ENCODE measurements at regions not wholly inside any gene's neighbourhood (a gene's known extent, or its start where the extent isn't known, plus 50 kb on each side); places are given as distances from the start of the nearest gene placed in this dataset.
"Not testable (repeated sequence)": the region's sequence is repeated elsewhere in the genome, so short reads cannot be mapped to it uniquely, and the experiment has no call there.

GRCh38 chr5:171540865-171541264 is 121.4 kb downstream of the FGF18 start:
- DNase-seq: no peak
- no peak for ATAC-seq
- intact Hi-C loops (cut with DNase I): no loop called here

DNA sequence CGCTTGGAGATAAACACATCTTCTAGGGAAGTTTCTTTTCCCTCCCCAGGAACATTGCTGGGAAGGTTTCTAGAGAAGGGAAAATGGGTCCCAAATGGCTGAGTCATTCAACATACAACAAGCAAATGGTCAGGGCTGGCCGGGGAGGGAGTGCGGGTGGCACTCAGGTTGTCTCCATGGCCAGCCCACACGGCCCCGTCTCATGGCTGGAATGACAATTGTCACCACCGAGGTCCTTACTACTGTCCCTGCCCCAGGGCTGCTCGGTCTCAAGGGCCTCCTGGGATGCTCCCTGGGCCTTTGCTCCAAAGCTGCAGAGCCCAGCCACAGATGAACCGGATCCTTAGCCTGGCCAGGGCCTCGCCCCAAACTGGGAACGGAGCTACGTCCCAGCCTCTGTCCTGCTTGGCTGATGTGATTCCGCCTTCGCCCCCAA is 121.9 kb downstream of the FGF18 start:
- DNase-seq: no peak
- intact Hi-C loops (cut with DNase I): no loop called here
- ATAC-seq: peak in 1 of 2 donors; percentile 21

DNA sequence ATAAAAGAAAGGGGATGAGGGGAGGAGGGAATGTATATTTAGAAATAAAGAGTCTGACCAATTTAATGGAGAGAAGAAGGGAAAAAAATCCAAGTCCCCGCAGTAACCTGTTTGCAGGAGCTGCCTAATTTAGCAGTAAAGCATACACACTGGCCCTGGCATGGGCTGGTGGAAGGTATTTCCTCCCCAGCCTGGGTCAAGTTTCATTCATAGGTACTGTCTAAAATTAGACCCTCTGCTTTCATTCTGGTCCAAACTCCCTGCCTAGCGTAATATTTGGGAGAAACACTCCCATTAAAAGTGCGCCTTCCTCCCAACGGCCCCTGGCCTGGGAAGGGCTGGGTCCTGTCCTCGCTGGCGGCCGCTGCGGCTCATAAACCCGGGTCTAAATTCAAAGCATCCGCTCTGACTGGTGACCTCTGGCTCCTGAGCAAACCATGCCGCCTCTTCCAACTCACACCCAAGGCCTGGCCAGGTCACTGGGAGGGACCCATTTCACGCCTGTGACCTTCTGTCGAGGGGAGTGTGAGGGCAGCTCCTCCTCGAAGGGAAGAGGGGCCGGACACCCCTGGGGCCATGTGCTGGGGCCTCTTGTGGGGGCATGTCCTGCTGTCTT is 123.2 kb downstream of the FGF18 start:
- ATAC-seq (no peak), DNase-seq (no peak)
- intact Hi-C loops (cut with DNase I): no loop called here

GRCh38 chr5:171543148-171543815 is 123.8 kb downstream of the FGF18 start:
- intact Hi-C loops (cut with DNase I): no loop called here
- no peak for ATAC-seq
- DNase-seq: no peak

DNA sequence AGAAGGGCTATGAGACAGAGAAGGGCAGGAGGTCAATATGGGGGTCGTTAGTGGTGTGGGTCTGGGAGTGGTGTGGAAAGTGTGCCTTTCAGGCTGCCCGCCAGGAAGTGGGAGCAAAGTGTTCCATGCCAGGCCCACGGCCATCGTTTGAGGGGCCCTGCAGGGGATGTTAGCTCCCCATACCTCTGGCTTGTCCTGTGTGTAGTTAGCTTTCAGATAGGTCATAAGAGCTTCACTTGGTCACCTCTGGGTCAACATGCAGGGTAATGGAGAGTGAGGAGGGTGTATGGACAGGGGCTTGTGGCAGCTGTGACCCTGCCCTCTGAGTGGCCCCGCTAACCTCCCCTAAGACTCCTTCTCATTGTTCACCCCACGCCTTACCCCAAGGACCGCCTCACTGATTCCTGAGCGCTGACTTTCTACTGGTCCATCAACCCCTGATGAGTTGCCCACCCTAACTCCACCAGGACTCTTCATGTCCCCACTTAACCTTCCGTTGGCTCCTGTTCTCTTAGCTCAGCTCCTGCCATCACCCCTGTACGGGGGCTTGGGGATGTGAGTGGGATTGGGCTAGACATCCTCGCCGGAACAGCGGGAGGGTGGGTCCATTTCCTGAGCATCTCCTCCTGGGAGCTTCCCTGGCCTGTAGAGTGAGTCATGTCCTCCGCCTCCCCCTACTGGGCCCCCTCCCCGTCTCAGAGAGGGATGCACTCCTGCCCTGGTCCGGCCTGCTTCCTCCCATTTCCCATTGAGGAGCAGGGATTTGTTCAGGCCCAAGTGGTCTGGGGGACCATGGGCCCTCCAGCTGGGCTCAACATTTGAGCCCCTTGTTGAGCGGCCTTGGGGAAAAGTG is 125.7 kb downstream of the FGF18 start:
- intact Hi-C loops (cut with DNase I): no loop called here
- DNase-seq (no peak), ATAC-seq (no peak)

DNA sequence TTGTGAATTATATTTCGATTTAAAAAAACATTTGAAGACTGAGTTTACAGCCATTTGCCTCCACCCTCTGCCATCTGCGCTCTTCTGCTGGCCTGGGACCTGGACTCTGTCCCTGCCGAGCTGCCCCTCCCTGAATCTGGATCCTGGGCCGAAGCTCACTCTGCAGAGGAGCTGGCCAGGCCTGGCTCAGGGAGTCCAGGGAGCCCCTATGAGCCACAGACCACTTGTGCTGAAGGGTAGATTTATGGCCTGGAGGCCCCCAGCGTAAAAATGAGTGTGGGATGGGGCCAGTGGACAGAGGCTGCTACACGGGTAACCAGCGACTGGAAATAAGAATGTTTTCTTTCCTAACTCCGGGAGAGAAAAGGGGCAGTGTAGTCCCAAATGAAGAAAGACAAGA is 129.8 kb downstream of the FGF18 start:
- intact Hi-C loops (cut with DNase I): no loop called here
- ATAC-seq (no peak), DNase-seq (no peak)

GRCh38 chr5:171553817-171554216 is 134.4 kb downstream of the FGF18 start:
- ATAC-seq: not testable (repeated sequence)

DNA sequence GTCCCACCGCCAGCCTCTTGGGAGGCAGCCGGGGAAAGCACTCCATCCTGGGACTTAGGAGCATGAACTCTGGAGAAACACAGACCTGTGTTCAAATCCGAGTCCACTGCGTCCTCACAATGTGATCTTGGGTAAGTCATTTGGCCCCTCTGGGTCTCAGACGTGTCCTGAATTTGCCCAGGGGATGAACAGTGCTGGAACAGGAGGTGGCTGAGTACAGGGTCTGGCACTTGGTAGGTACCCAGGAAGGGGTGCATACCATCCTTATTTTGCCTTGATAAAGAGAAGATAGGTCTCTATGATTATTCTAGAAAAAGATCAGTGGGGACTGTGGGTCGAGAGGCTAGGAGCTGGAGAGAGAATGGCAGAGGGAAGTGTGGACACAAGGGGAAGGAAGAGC is 135.7 kb downstream of the FGF18 start:
- no peak for DNase-seq
- ATAC-seq: no peak
- intact Hi-C loops (cut with DNase I): no loop called here

More at GRCh38 chr5:171553817-171554216, 134.4 kb downstream of the FGF18 start:
- DNase-seq; intact Hi-C loops (cut with DNase I): not testable (repeated sequence)

DNA sequence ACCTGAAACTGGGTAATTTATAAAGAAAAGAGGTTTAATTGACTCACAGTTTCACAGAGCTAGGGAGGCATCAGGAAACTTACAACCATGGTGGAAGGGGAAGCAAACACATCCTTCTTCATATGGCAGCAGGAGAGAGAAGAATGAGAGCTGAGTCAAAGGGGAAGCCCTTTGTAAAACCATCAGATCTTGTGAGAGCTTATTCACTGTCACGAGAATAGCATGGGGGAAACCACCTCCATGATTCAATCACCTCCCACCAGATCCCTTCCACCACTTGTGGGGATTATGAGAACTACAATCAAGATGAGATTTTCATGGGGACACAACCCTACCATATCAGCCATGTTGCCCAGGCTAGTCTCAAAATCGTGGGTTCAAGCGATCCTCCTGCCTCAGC is 143.4 kb downstream of the FGF18 start:
- DNase-seq (no peak), ATAC-seq (no peak)
- intact Hi-C loops (cut with DNase I): no loop called here

GRCh38 chr5:171568389-171568788 is 148.9 kb downstream of the FGF18 start:
- no peak for DNase-seq
- intact Hi-C loops (cut with DNase I): no loop called here
- ATAC-seq: no peak

DNA sequence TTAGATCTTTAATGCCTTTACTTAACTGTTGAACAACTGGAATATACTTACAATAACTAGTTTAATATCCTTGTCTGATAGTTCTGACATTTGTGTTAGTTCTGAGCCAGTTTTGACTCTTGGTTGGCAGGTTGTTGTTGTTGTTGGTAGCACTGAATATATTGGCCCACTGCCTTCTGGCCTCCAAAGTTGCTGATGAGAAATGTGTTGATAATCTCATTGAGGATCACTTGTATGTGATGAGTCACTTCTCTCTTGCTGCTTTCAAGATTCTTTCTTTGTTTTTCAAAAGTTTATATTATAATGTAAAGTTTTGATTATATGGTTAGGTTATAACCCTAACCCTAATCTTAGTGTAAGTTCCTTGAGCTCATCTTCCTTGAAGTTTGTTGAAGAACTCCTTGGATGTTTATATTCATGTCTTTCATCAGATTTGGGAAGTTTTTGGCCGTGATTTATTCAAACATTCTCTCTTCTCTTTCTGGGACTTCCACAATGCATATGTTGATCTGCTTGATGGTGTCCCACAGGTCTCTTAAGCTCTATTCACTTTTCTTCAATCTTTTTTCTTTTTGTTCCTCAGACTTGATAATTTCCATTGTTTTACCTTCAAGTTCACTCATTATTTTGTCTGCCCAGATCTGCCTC is 149.7 kb downstream of the FGF18 start:
- intact Hi-C loops (cut with DNase I): no loop called here
- DNase-seq (no peak), ATAC-seq (no peak)

DNA sequence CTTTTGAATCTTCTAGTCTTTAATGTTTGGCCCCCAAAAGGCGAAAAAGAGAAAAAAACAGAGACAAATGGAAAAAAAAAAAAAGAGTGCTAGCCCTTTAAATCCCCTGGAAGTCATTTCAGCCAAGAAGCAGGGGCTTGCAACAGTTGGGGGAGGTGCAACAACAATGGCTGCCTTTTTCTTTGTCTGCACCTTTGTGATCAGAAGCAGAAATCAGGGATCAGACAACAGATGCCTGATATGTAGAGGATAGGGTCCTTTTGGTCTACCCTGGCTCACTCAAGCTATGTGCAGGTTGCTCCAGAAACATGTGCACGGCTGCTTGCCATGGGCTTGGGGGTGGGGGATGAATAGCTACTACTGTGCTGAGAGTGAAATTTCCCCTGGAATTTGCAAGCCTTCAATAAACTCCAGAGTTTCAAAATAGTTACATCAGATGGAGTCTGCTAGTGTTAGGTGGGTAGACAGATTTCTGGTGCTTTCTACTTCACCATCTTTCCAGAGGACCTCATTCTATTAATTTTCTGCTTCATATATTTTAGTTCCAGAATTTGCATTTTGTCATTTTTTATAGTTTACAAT is 150.9 kb downstream of the FGF18 start:
- intact Hi-C loops (cut with DNase I): no loop called here
- DNase-seq (no peak), ATAC-seq (no peak)

DNA sequence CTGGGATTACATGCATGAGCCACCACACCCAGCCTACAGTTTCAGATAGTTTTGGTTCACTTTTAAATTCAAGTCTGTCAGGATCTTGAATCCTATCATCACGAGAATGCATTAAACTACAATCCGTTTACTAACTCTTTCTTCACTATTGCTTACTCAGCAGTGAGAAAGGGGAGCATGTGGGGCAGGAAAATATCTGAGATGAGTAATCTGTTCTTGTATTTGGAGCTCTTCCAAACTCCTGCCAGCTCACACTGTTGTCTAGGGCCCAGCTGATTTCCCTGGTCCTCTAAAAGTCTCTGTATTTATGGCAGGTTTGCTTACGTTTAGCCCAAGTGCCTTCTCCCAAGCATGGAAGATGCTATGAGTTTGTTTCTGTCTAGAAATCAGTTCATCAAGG is 152.2 kb downstream of the FGF18 start:
- DNase-seq: no peak
- ATAC-seq: peak in 1 of 2 donors; percentile 68
- intact Hi-C loops (cut with DNase I): no loop called here

- intact Hi-C loops (cut with DNase I): no loop called here
- DNase-seq (no peak), ATAC-seq (peak in 1 of 2 donors; percentile 52)
These were observed 153.6 kb downstream of the FGF18 start for GRCh38 chr5:171573021-171573420.

DNA sequence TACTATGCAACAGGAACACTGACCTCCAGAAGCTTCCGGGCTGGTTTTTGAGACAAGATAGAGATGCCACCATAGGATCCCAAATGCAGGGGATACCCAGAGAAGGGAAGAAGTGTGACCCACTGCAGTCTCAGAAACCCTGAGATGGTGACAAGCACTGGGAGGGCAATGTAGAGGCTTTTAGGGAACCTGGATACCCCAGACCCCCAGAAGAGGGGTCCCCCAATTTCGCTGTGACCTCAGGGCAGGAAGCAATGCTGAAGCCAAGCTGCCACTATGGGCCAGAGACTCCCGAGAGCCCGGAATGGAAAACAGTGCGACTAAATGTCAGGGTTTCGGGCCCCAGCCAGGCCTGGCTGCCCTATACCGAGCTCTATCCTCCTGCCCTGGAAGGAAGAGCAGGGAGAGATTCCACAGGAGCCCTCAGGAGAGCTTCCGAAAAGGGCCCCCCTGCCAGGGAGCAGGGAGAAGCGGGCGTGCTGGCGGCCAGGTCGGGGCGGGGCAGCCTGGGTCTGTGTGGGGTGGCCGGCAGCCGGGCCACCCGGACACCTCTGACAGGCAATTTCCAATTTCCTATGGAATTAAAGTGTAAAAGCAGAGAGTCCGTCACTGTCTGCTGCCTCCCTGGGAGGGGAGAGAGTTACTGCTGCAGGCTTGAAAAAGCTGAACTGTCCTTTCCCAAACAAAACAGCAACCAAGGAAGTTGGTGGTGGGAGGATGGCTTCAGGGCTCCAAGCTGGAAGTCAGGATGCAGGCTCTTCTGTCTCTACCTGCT is 154.2 kb downstream of the FGF18 start:
- DNase-seq (no peak), ATAC-seq (no peak)
- intact Hi-C loops (cut with DNase I): no loop called here

- DNase-seq (peak; percentile 31), ATAC-seq (peak; percentile 13 to 35)
- intact Hi-C loops (cut with DNase I): no loop called here
These were observed 154.9 kb downstream of the FGF18 start for GRCh38 chr5:171574376-171574775.

DNA sequence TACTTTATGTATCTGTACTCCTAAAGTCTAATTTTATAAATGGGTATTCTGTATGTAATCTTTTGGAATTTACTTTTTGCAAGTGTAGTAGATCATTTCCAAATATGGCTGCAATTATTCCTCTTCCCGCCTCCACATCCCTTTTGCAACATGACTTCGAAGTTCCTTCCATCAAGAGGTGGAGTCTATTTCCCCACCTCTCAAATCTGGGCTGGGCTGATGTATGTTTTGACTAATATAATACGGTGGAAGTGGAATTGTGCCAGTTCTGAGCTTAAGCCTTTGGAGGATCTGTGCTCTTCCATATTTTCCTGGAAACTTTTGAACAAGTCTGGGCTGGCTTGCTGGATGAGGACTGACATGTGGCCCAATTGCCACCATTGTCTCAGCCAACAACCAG is 155.9 kb downstream of the FGF18 start:
- ATAC-seq (no peak), DNase-seq (no peak)
- intact Hi-C loops (cut with DNase I): no loop called here

- DNase-seq (no peak), ATAC-seq (no peak)
- intact Hi-C loops (cut with DNase I): no loop called here
These were observed 156.4 kb downstream of the FGF18 start for GRCh38 chr5:171575808-171576207.
